Adrenal gland (tissue), 9 donors: ENCODE measurements at regions not wholly inside any gene's neighbourhood (a gene's known extent, or its start where the extent isn't known, plus 50 kb on each side); places are given as distances from the start of the nearest gene placed in this dataset.

ENCODE experiments used
- DNase-seq, 7 donors: peaks; one replicate each; pipeline ENCODE4 v3.0.0-alpha.2; 2019 to 2020
- H3K27ac ChIP-seq, 5 donors: fragments of 200-600 bp; sonication (generic) in 4 of 5; 1 replicate in 3 of 5; 2 replicates in 2 of 5; pipeline versions ENCODE4 v1.5.1 to v1.8.0; 2016 to 2020; ENCODE audit warnings: mild to moderate bottlenecking in 1 of 5
- H3K27me3 ChIP-seq: fragments of 200-600 bp; 2 replicates; pipeline ENCODE4 v1.8.0; 2021
- H3K36me3 ChIP-seq, 2 donors: fragments of 200-600 bp; replicated peaks in 1 of 2; 1 replicate in 1 of 2; 2 replicates in 1 of 2; pipeline versions ENCODE4 v1.5.1 to v1.8.0; 2018 to 2022
- H3K4me1 ChIP-seq, 2 donors: fragments of 200-600 bp; replicated peaks in 1 of 2; 1 replicate in 1 of 2; 2 replicates in 1 of 2; pipeline versions ENCODE4 v1.5.1 to v1.8.0; 2018 to 2021
- H3K4me3 ChIP-seq, 4 donors: fragments of 200-600 bp; sonication (generic) in 3 of 4; one replicate each; pipeline ENCODE4 v1.5.1; 2016 to 2018
- H3K9me3 ChIP-seq, 3 donors: fragments of 200-600 bp; sonication (generic) in 1 of 3; replicated peaks in 1 of 3; 1 replicate in 2 of 3; 2 replicates in 1 of 3; pipeline versions ENCODE4 v1.5.1 to v1.8.0; 2016 to 2021
- CTCF ChIP-seq, 6 experiments: fragments of 450-650 bp in 4 of 6; fragments of 200-600 bp in 2 of 6; sonication (generic) in 1 of 6; IDR thresholded peaks; 1 replicate in 5 of 6; 2 replicates in 1 of 6; pipeline versions ENCODE4 v1.5.1 to v1.8.0; 2016 to 2021; ENCODE audit warnings: antibody characterized with exemption in 6 of 6, mild to moderate bottlenecking in 2 of 6, moderate library complexity in 1 of 6
- POLR2A ChIP-seq, 2 donors: fragments of 450-650 bp; IDR thresholded peaks; one replicate each; pipeline ENCODE4 v1.6.1; 2017; ENCODE audit warnings: antibody characterized with exemption in 2 of 2, mild to moderate bottlenecking in 2 of 2, moderate library complexity in 1 of 2
- WGBS, 4 donors: extraction: QIAGEN DNeasy Blood & Tissue Kit in 2 of 4; methylation state at CpG; one replicate each; pipeline versions ENCODE4 v1.1.5 to v1.1.7; 2013 to 2017; 5-methylcytosine and 5-hydroxymethylcytosine counted together
- intact Hi-C, 2 donors: fragments of 100-400 bp; cut with DNase I; formaldehyde crosslinking; loops; one replicate each; pipeline versions ENCODE4 v1.14.1 to v1.15.0; 2022 to 2023
- donor health status: healthy with polysubstance abuse.
- donor health status: Bipolar disorder and iron deficiency.
- donor health status: DM: yes; HTN: yes; CAD: no.
- donor health status: DM: no; HTN: no; CAD: no.
- donor health status: DM: no; HTN: no; CAD: no.

- H3K27me3 ChIP-seq: no peaks in the 10 kb centered on the region
- no peak overlapping the region for H3K4me3 ChIP-seq
- 72 to 80% (median 77%) methylated on average over 6 of the region's 6 CpGs for WGBS, 4 donors
- H3K9me3 ChIP-seq: no peaks in the 10 kb centered on the region
- no peak for TF ChIP-seq POLR2A (IDR thresholded peaks at IDR 0.05)
- no peak for TF ChIP-seq CTCF (IDR thresholded peaks at IDR 0.05)
- peak overlapping the region in 2 of 5 donors; percentile 15 to 25 for H3K27ac ChIP-seq
- H3K4me1 ChIP-seq: peaks cover 11 to 29% of the 10 kb centered on the region in 2 donors
- H3K36me3 ChIP-seq: no peaks in the 10 kb centered on the region
- intact Hi-C loops: no loop called here
- no peak for DNase-seq
Measured at GRCh38 chr22:40114411-40114810, 63.3 kb upstream of the TNRC6B start.

GRCh38 chr22:40116496-40117200 lies 61.1 kb upstream of the TNRC6B start:
- DNase-seq: no peak
- no peak overlapping the region for H3K4me3 ChIP-seq
- no peak for TF ChIP-seq CTCF (IDR thresholded peaks at IDR 0.05)
- no peak for TF ChIP-seq POLR2A (IDR thresholded peaks at IDR 0.05)
- H3K9me3 ChIP-seq: no peaks in the 10 kb centered on the region
- no peak overlapping the region for H3K27ac ChIP-seq
- no peaks in the 10 kb centered on the region for H3K36me3 ChIP-seq
- H3K4me1 ChIP-seq: peaks cover 21 to 28% of the 10 kb centered on the region in 2 donors
- intact Hi-C loops: no loop called here
- no peaks in the 10 kb centered on the region for H3K27me3 ChIP-seq
- WGBS, 4 donors: 89 to 95% (median 92%) methylated on average over 4 of the region's 4 CpGs

- no peaks in the 10 kb centered on the region for H3K36me3 ChIP-seq
- no peak overlapping the region for H3K4me3 ChIP-seq
- intact Hi-C loops: no loop called here
- no peak for DNase-seq
- H3K27ac ChIP-seq: no peak overlapping the region
- 96 to 99% (median 98%) methylated on average over 8 of the region's 8 CpGs for WGBS, 4 donors
- H3K27me3 ChIP-seq: no peaks in the 10 kb centered on the region
- no peak for TF ChIP-seq CTCF (IDR thresholded peaks at IDR 0.05)
- no peak for TF ChIP-seq POLR2A (IDR thresholded peaks at IDR 0.05)
- peaks cover 21 to 24% of the 10 kb centered on the region in 2 donors for H3K4me1 ChIP-seq
- H3K9me3 ChIP-seq: no peaks in the 10 kb centered on the region
Measured at GRCh38 chr22:40118979-40119378, 58.7 kb upstream of the TNRC6B start.

- intact Hi-C loops: no loop called here
- H3K27me3 ChIP-seq: no peaks in the 10 kb centered on the region
- DNase-seq: peak in 4 of 7 donors; percentile 31 to 61 (median 52)
- peaks cover 14% of the 10 kb centered on the region in 2 donors for H3K4me1 ChIP-seq
- H3K4me3 ChIP-seq: no peak overlapping the region
- no peak for TF ChIP-seq POLR2A (IDR thresholded peaks at IDR 0.05)
- TF ChIP-seq CTCF (IDR thresholded peaks at IDR 0.05): no peak
- WGBS, 4 donors: 46 to 63% (median 48%) methylated on average over 4 of the region's 4 CpGs
- no peaks in the 10 kb centered on the region for H3K9me3 ChIP-seq
- peak overlapping the region in 3 of 5 donors; percentile 39 to 69 (median 44) for H3K27ac ChIP-seq
- no peaks in the 10 kb centered on the region for H3K36me3 ChIP-seq
Measured at GRCh38 chr22:40120848-40121247, 56.9 kb upstream of the TNRC6B start.
